Fibroblast of the aortic adventitia (primary cell): ENCODE measurements at regions not wholly inside any gene's neighbourhood (a gene's known extent, or its start where the extent isn't known, plus 50 kb on each side); places are given as distances from the start of the nearest gene placed in this dataset.

Experiments used
- DNase-seq: peaks from one replicate; pipeline ENCODE4 v3.0.0-alpha.2; 2010; ENCODE audit warnings: low read depth
- H3K4me3 ChIP-seq: 2 replicates; pipeline ENCODE4 v1.5.1; 2011; ENCODE audit warnings: low read depth, mild to moderate bottlenecking, control low read depth, low read length, moderate library complexity
- CTCF ChIP-seq: IDR thresholded peaks from 2 replicates; pipeline ENCODE4 v1.5.1; 2011; ENCODE audit warnings: mild to moderate bottlenecking, low read length, control low read depth, inconsistent platforms; ENCODE audit not compliant: insufficient read depth

GRCh38 chrX:19194285-19195242 lies 72.3 kb upstream of the ADGRG2 start:
- no peak for DNase-seq
- H3K4me3 ChIP-seq: no peak overlapping the region
- TF ChIP-seq CTCF: no peak

DNA sequence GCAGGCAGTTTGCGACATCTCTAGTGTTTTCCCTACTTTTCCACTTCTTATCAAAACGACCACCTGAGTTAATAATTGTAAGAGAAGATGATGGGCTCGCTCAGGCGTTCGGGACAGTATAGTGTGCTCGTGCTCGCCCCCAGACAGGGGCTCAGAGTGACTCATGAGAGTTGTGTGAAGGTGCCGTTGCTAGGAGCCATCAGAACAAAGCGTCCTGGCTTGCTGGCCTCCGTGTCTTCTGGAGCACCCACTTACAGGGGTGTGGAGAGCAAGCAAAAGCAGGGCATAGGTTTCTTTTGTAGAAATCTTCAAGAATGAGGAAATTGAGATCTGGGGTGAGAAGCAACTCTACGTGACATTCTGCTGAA lies 73.0 kb upstream of the ADGRG2 start:
- DNase-seq: no peak
- H3K4me3 ChIP-seq: no peak overlapping the region
- no peak for TF ChIP-seq CTCF

GRCh38 chrX:19198473-19198872 lies 76.2 kb upstream of the ADGRG2 start:
- TF ChIP-seq CTCF: no peak
- no peak for DNase-seq
- no peak overlapping the region for H3K4me3 ChIP-seq

GRCh38 chrX:19202171-19202570 lies 79.9 kb upstream of the ADGRG2 start:
- DNase-seq: no peak
- H3K4me3 ChIP-seq: no peak overlapping the region
- no peak for TF ChIP-seq CTCF

GRCh38 chrX:19204636-19205035 lies 82.4 kb upstream of the ADGRG2 start:
- no peak for DNase-seq
- no peak overlapping the region for H3K4me3 ChIP-seq
- TF ChIP-seq CTCF: no peak

- no peak for DNase-seq
- TF ChIP-seq CTCF: no peak
These were observed 89.8 kb upstream of the ADGRG2 start for GRCh38 chrX:19212037-19212436.

More at GRCh38 chrX:19212037-19212436, 89.8 kb upstream of the ADGRG2 start:
- no peak overlapping the region for H3K4me3 ChIP-seq
